ENCODE measurements at regions not wholly inside any gene's neighbourhood (a gene's known extent, or its start where the extent isn't known, plus 50 kb on each side); places are given as distances from the start of the nearest gene placed in this dataset.

DNA sequence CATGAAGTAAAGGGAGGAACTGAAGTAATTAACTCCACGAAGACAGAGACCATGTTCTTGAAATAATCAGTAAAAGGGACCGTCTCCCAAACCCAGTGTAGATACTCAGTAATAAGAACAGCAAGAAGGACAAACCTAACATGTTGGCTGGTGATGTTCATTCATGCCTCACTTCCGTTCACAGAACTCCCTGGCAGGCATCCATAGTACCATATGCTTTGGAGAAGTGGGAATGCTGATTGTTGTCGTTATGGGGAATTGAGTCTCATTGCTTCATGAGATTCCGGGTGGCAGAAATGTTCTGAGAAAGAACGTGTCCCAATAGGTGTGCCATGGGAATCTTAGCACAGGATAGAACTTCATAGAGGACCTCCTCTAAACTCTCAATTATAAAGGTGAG, 452.3 kb downstream of the ZSWIM6 start:
- TF ChIP-seq, protein P1, sequence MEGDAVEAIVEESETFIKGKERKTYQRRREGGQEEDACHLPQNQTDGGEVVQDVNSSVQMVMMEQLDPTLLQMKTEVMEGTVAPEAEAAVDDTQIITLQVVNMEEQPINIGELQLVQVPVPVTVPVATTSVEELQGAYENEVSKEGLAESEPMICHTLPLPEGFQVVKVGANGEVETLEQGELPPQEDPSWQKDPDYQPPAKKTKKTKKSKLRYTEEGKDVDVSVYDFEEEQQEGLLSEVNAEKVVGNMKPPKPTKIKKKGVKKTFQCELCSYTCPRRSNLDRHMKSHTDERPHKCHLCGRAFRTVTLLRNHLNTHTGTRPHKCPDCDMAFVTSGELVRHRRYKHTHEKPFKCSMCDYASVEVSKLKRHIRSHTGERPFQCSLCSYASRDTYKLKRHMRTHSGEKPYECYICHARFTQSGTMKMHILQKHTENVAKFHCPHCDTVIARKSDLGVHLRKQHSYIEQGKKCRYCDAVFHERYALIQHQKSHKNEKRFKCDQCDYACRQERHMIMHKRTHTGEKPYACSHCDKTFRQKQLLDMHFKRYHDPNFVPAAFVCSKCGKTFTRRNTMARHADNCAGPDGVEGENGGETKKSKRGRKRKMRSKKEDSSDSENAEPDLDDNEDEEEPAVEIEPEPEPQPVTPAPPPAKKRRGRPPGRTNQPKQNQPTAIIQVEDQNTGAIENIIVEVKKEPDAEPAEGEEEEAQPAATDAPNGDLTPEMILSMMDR (IDR thresholded peaks at IDR 0.05; ENCODE audit: low read length, missing control alignments) = no peak
- H3K4me3 ChIP-seq (replicated peaks; ENCODE audit: low read depth, low read length) = no peak overlapping the region
- peak; percentile 4 for DNase-seq (ENCODE audit: low read depth)

- no peak overlapping the region for H3K4me3 ChIP-seq (replicated peaks; ENCODE audit: low read depth, low read length)
- TF ChIP-seq, protein P1 (IDR thresholded peaks at IDR 0.05; ENCODE audit: low read length, missing control alignments) = no peak
Observed at GRCh38 chr5:61788548-61788947, 456.5 kb downstream of the ZSWIM6 start.

DNA sequence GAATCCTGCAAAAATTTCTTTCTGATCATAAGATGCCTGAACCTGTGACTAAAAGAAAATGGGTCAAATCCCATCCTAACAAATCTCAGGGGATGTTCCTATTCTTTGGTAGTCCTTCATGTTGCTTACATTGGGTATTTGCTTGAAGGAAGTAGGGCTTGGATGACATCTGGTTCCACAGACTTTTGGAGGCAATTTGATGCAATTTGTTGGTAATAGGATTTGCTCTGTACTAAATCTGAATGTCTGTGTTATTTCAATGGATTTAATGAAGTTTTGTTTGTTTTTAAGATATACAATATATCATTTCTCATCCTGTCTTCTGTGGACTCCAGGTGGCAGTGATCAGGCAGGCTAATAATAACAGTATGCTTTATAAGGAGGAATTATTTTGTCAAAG, 457.9 kb downstream of the ZSWIM6 start:
- H3K4me3 ChIP-seq (replicated peaks; ENCODE audit: low read depth, low read length) = no peak overlapping the region
- TF ChIP-seq, protein P1 (IDR thresholded peaks at IDR 0.05; ENCODE audit: low read length, missing control alignments) = no peak
- no peak for DNase-seq (ENCODE audit: low read depth)

More at GRCh38 chr5:61788548-61788947, 456.5 kb downstream of the ZSWIM6 start:
- DNase-seq (ENCODE audit: low read depth) = no peak

DNA sequence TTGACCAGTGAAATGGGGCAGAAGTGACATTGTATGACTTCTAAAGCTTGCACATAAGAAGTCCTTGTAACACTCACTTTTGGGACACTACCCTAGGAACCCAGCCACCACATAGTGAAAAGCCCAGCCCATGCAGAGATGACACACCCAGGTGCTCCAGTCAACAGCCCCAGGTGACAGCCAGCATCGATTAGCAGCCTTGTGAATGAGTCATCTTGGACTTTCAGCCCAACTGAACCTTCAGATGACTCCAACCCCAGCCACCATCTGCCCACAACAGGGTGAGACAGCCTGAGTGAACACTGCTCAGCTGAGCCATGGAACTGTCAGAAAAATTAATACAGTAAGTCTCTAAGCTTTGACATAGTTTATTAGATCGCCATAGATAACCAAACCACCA, 458.6 kb downstream of the ZSWIM6 start:
- TF ChIP-seq, protein P1 (IDR thresholded peaks at IDR 0.05; ENCODE audit: low read length, missing control alignments) = no peak
- no peak for DNase-seq (ENCODE audit: low read depth)
- no peak overlapping the region for H3K4me3 ChIP-seq (replicated peaks; ENCODE audit: low read depth, low read length)

GRCh38 chr5:61796773-61797172, 464.7 kb downstream of the ZSWIM6 start:
- TF ChIP-seq, protein P1 (IDR thresholded peaks at IDR 0.05; ENCODE audit: low read length, missing control alignments) = no peak
- DNase-seq (ENCODE audit: low read depth) = no peak
- no peak overlapping the region for H3K4me3 ChIP-seq (replicated peaks; ENCODE audit: low read depth, low read length)

- H3K4me3 ChIP-seq (replicated peaks; ENCODE audit: low read depth, low read length) = no peak overlapping the region
- no peak for DNase-seq (ENCODE audit: low read depth)
Observed at GRCh38 chr5:61800450-61800849, 468.4 kb downstream of the ZSWIM6 start.

DNA sequence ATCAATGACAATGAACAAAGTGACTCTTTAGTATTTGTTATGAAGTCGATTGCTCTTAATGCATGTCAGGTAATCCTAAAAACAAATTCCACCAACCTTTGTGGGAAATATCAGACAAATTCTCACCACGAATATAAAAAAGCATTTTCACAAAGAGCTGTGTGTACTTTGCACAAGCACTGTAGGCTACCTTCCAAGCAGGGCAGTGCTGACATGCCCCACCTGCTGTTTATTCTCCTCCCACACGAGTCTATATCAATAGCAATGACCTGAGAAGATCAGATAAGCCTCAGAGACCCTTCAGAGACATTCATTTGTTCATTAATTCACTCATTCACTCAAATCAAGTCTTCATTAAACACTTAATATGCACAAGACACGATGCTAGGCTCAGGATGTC, 469.1 kb downstream of the ZSWIM6 start:
- no peak overlapping the region for H3K4me3 ChIP-seq (replicated peaks; ENCODE audit: low read depth, low read length)
- TF ChIP-seq, protein P1 (IDR thresholded peaks at IDR 0.05; ENCODE audit: low read length, missing control alignments) = no peak
- no peak for DNase-seq (ENCODE audit: low read depth)

More at GRCh38 chr5:61800450-61800849, 468.4 kb downstream of the ZSWIM6 start:
- TF ChIP-seq, protein P1 (IDR thresholded peaks at IDR 0.05; ENCODE audit: low read length, missing control alignments) = no peak
